Medulla oblongata (tissue), 1 donor: ENCODE measurements at regions not wholly inside any gene's neighbourhood (a gene's known extent, or its start where the extent isn't known, plus 50 kb on each side); places are given as distances from the start of the nearest gene placed in this dataset.
"Not testable (repeated sequence)": the region's sequence is repeated elsewhere in the genome, so short reads cannot be mapped to it uniquely, and the experiment has no call there.

Experiments
- DNase-seq: peaks from one replicate; pipeline ENCODE4 v3.0.0-alpha.2; 2015; ENCODE audit errors: extremely low spot score

DNA sequence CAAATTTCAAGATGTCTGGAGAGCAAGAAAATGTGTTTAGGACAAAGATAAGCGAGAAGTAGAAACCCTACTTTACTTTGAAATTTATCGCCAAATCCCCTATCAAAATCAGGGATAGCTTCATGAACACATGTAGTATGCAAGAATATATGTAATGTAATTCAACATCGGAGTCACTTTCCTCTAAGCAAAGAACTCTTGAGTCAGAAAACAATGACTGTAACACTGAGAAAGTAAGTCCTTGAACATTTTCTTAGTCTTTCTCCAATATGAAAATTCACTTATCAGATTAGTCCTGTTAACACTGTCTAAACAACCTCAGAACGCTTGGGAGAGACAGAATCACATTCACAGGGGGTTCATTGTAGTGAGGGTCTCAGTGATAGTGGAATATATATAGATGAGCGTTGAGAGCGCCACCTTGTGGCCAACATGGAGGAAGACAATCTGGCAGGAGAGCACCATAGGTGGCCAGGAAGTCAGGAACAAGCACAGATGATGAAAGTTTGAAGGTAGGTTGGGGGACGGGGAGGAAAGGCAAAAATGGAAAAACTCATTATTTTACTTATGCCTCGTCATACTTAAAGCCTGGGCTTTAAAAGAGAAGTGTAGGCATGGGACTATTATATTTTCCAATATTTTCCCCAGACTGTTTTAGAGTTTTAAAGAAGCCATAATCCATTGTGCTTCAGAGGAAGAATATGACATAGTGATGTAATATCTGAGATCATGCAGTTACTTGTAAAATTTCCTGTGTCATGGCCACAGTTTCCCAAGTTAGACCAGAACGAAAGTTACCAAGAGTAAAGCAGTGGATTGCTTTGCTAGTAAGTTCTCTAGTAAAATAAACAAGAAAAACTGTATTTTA is 115.5 kb upstream of the GNAI1 start:
- DNase-seq, result peak; percentile 63

DNA sequence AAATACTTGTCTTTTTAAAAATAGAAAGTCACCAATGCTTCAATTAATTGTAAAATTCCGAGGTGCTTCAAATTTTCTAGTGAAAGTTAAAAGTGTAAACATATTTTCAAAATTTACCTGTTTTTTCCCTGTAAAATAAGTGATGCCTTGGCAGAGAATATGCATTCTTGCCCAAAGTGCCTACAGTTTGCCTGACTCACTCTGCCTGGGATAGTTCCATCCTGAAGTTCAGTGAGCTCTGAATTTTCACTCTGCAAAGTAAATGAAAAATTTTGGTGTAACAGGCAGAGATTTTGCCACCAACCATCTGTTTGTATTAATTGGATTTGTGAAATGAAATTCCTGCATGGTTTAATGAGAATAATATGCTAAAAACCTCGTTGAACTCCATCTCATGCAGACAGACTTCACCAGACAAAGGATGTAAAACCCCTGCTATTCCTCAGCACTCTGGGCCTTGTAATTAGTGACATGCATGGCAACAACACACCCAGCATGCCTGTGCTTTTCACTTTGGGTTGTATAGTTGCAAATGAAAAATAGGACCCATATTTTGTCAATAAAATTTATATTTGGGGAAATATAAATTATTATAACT is 117.4 kb upstream of the GNAI1 start:
- DNase-seq, result no peak

DNA sequence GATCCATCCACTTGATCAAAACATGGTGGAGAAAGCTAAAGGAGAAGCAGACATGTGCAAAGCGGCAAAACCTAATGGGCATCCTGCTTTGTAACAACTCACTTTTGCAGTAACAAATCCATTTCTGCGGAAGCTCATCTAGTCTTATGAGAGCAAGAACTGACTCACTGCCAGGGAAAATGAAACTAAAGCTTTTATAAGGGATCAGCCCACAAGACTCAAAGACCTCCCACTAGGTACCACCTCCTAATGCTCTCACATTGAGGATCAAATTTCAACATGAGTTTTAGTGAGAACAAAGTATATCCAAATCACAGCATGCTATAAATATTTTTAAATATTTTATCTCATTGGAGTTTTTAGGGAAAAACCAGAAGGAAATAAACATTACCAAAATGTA is 120.1 kb upstream of the GNAI1 start:
- DNase-seq, result no peak

DNA sequence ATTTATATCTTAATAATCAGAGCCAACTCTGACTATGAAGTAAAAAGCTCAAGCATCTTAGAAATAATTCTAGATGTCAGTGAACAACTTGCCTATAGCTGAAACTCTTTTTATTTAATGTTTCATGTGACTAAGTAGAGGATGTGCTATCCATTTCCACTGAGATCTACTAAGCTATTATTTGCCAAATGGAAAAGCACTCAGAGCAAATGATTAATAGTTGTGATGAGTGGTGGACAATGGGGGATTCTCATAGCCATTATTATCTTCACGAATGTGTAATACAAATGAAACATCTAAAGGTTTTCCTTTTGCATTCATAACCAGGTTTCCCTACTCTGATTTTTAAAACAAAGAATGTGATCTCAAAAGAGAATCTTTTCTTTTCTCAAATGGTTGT is 126.6 kb upstream of the GNAI1 start:
- no peak for DNase-seq

DNA sequence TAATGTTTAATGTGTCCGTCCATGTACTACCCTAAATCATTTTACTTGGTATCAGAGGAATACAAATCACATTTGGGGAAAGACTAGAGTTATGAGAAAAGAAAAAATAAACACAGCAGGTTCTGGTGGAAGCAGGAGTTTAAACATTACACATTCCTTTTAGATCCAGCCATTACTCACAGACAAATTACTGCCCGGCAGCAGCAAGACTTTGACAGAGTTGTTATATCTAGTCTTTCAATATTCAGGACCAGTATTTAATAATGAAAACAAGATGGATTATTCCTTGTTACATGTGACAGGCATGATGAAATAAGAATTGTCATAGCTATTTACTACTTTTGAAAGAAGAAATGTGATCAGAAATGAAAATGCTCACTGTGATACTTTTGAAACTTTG is 131.8 kb upstream of the GNAI1 start:
- no peak for DNase-seq

DNA sequence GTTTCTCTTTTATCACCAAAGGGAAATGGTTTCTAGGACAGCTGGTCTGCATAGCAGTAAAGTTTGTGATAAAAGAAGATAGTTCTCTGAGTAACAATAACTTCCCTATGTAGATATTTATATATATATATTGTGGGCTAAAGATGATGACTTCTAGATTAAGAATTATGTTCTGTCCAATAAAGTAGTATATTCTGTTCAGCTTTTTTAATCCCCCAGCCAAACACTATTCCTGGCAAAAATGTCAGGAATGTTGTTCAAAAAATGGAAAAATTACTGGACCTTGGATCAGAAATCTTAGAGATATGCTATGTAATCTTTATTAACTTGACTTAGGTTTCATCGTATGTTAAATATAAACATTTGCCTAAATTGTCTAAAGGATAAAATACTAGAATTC is 136.3 kb upstream of the GNAI1 start:
- DNase-seq, result no peak

DNA sequence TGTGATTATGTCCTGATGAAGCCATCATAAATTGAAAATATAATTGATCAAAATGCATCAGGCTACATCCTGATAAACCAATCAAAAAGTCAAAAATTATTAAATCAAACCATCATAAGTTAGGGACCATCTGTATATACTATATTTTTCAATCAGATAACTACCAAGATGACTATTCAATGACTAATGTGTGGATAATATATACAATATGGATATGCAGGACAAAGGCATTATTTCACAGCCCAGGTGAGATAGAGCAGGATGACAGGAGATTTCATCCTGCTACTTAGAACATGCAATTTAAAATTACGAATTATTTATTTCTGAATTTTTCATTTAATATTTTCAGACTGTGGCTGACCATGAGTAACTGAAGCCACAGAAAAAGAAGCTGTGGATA is 137.3 kb upstream of the GNAI1 start:
- DNase-seq, result no peak

DNA sequence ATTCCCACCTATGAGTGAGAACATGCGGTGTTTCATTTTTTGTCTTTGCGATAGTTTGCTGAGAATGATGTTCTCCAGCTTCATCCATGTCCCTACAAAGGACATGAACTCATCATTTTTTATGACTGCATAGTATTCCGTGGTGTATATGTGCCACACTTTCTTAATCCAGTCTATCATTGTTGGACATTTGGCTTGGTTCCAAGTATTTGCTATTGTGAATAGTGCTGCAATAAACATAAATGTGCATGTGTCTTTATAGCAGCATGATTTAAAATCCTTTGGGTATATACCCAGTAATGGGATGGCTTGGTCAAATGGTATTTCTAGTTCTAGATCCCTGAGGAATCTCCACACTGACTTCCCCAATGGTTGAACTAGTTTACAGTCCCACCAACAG is 138.9 kb upstream of the GNAI1 start:
- DNase-seq, result not testable (repeated sequence)

DNA sequence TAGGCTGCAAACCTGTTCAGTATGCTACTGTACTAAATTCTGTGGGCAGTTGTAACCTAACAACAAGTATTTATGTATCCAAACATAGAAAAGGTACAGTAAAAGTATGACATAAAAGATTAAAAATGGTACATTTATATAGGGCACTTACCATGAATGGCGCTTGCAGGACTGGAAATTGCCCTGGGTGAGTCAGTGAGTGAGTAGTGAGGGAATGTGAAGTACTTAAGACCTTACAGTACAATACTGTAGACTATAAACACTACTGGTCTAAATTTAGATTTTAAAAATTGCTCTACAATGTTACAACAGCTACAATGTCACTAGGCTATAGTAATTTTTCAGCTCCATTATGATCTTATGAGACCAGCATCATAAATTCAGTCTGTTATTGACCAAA is 146.0 kb upstream of the GNAI1 start:
- DNase-seq, result no peak

DNA sequence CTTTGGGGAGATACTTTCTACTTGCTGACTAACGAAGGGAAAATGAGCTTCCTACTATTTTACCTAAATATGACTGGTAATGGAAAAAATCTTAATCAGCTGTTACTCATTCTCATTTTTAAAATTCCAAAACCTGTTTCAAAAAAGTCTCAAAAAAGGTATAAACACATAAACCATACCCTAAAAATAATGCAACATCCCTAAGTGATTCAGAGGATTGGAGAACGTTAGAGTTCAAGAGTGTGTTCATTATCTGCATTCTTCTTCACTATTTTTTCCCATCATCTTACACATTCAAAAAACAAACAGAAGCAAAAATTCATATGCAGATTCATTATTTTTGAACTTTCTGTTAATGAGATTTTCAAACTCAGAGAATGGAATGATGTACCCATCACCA is 150.4 kb upstream of the GNAI1 start:
- DNase-seq, result no peak

DNA sequence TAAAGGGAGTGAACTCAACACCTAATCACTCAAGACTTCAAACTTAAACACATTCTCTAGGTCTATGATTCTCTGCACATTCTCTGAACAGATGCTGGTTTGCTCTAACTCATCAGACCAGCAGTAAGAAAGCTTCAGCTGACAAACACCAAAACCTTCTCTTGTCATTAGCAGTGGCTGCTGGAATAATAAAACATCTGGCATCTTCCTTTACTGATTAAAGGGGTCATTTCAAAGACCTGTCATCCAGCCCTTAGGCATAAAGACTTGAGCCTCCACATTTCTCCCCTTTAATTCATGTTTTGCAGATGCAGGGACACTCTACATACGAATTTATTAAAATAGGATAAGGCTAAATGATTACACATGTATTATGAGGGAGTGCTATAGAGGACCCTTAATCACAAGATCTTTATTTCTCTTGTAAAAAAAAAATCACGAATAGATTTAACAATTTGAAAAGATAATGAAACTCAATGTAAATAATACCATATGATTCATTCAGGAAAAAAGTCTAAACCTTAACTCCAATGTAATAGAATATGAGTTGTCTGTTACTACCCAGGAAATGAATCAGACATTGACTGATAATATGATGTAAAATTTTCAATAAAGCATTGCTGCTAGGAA is 152.4 kb upstream of the GNAI1 start:
- no peak for DNase-seq

DNA sequence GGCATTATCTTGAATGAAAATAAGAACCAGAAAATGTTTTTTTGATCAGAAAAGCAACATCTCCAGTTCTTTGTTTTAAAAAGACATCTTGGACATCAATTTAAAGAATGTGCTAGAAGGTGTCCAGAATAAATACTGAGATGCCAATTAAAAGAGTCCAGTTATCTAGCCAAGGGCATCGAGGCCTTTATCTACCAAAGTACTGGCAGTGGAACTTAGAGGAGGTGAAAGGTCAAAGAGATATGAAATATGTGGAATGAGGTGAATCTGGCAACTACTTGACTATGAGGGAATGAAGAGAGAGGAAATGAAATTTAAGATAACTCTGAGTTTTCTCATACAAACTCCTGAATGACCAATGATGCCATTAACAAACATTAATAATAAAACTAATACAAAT is 154.3 kb upstream of the GNAI1 start:
- no peak for DNase-seq

DNA sequence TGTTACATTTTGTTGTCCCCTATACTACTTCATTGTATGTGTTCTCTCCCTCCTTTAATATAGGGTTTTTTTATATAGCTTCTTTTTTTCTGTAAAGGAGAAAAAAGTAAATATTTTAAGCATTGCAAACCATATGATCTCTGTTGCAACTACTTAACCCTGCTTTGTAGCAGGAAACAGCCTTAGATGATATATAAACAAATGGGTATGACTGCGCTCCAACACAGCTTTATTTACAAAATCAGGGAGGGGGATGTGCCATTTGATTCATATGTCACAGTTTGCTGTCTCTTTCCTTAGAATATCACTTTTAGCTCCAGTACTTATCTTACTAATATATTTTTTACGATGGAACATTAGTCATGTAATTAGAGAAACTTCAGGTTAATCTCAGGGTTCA is 155.2 kb upstream of the GNAI1 start:
- DNase-seq, result no peak

DNA sequence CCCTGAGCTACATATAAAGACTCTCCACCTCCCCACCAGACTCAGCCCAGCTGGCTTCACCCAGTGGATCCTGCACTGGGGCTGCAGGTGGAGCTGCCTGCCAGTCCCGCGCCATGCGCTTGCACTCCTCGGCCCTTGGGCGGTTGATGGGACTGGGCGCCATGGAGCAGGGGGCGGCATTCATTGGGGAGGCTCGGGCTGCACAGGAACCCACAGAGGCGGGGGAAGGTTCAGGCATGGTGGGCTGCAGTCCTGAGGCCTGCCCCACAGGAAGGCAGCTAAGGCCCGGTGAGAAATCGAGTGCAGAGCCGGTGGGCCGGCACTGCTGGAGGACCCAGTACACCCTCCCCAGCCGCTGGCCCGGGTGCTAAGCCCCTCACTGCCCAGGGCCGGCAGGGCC is 157.2 kb upstream of the GNAI1 start:
- no peak for DNase-seq

DNA sequence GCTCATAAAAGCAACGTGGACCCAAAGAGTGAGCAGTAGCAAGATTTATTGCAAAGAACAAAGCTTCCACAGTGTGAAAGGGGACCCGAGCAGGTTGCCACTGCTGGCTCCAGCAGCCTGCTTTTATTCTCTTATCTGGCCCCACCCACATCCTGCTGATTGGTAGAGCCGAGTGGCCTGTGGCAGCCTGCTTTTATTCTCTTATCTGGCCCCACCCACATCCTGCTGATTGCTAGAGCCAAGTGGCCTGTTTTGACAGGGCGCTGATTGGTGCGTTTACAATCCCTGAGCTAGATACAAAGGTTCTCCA is 158.0 kb upstream of the GNAI1 start:
- not testable (repeated sequence) for DNase-seq

DNA sequence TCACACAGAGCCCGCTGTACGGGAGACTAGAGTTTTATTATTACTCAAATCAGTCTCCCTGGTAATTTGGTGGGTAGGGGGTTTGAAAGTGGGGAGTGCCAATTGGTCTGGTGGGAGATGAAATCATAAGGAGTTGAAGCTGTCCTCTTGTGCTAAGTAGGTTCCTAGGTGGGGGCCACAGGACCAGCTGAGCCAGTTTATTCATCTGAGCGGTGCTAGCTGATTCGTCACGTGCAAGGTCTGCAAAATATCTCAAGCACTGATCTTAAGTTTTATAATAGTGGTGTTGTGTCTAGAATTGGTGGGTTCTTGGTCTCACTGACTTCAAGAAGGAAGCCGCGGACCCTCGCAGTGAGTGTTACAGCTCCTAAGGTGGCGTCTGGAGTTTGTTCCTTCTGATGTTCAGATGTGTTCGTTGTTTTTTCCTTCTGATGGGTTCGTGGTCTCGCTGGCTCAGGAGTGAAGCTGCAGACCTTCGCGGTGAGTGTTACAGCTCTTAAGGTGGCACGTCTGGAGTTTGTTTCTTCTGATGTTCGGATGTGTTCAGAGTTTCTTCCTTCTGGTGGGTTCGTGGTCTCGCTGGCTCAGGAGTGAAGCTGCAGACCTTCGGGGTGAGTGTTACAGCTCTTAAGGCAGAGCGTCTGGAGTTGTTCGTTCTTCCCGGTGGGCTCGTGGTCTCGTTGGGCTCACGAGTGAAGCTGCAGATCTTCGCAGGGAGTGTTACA is 158.5 kb upstream of the GNAI1 start:
- not testable (repeated sequence) for DNase-seq

DNA sequence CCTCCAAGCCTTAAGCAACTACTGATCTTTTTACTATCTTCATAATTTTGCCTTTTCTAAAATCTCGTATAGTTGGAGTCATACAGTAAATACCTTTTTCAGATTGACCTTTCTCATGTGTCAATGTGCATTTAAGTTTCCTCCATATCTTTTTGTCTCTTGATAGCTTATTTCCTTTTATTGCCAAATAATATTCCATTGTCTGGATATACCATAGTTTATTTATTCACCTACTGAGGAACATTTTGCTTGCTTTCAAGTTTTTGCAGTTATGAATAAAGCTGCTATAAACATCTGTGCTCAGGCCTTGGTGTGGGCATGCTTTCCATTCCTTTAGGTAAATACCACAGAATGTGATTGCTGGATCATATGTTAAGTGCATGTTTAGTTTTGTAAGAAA is 161.2 kb upstream of the GNAI1 start:
- no peak for DNase-seq

DNA sequence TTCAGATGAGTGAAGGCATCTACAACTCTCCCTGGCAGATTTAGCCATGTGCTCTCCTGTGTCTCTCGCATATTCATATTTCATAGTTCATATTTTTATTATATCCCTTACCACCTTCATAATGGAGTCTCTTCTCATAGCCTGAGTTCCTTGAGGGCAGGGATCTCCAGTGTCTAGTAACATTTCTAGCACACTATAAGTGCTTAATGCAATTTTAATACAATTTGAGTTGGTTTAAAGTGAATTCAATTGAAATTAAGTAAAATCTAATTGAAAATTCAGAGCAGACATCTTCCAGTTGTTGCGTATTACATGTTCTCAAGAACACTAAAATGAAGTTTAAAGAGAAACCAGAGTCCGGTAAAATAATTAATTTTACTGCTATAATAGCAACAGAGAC is 163.6 kb upstream of the GNAI1 start:
- no peak for DNase-seq

DNA sequence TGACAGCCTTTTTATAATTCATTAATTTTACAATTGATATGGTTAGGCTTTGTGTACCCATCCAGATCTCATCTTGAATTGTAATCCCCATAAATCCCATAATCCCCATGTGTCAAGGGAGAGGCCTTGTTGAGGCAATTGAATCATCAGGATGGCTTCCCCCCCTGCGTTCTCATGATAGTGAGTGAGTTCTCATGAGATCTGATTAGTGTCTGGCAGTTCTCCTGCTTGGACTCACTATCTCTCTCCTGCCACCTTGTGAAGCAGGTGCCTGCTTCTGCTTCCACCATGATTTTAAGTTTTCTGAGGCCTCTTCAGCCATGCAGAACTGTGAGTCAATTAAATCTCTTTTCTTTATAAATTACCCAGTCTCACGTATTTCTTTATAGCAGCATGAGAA is 165.7 kb upstream of the GNAI1 start:
- no peak for DNase-seq

DNA sequence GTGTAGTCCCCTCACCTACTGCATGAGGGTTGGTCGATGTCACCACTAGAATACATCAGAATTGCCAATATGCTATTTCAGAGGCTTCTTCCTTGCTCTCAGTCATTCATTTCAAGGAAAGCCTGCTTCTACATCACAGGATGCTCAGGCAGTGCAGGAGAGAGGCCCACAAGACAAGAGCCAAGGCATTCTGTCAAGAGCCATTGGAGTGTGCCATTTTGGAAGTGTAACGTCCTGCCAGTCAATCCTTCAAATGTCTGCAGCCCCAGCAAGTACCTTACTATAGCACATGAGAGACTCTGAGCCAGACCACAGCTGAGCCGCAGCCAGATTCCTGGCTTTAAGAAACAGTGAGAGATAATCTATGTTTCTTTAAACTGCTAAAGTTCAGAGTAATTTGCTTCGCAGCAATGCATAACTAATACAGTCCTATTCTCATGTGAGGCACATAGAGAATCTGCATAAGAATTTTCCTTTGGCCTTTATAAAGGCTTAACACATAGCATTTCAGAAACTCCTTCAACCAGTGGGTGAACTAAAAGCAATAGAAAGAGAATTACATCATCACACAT is 166.5 kb upstream of the GNAI1 start:
- DNase-seq, result no peak

DNA sequence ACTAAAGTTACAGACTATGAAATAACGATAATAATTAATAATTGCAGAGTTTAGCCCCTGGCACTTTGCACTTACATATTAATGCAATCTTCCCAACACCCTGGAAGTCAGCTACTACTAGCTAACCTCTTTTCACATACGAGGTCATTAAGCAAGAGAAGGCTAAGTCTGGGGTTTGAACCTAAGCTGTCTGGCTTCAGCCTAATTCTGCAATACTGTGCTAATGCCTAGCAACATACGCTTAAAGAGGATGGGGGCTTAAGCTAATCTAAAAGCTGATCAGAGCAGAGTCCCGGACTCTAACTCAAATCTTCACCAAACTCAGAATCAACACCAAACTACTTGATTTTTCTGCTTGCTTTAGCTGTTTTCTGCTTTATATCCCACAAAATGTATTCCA is 168.7 kb upstream of the GNAI1 start:
- no peak for DNase-seq

DNA sequence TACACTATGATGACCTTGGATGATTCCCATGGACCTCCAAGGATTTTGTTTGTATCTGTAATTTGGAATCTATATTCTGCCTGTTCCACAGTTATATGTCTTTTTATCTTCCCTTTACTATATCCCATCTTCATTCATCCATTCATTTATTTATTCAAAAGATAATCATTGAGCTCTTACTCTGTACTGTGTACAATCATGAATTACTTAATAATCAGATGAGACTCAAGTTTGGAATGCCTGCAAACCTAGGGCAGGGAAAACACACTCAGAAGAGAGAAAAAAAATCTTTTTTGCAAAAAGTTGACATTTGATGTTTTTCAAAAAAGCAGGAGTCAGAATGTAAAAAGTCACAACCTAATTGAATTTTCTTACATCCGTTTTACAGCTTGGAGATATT is 170.2 kb upstream of the GNAI1 start:
- no peak for DNase-seq
